ENCODE measurements at regions not wholly inside any gene's neighbourhood (a gene's known extent, or its start where the extent isn't known, plus 50 kb on each side); places are given as distances from the start of the nearest gene placed in this dataset.

DNA sequence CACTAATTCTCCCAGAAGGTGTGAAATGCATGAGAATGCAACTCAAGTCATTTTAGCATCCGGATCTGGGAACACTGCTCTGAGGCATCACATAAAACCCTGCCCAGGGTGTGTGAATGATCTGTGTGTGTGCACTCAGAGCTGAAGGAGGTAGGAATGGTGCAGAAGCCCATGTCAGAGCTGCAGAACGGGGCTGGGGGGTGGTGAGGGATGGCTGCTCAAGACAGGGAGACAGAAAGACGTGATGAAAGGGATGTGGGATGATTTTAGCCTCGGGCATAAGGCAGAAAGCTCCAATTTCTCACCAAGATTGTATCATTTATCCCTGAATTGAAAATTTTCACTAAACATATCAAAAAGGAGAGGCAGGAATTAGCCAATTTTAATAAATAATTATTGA lies 369.1 kb downstream of the EIPR1 start:
- H3K9me3 ChIP-seq (ENCODE audit: control insufficient read depth in 5 of 5, low read length in 5 of 5): peaks cover 0 to 15% (median 11%) of the 10 kb centered on the region in 5 donors
- peaks cover 13 to 26% (median 18%) of the 10 kb centered on the region in 5 donors for H3K27me3 ChIP-seq (ENCODE audit: control insufficient read depth in 5 of 5, insufficient read depth in 4 of 5, low read length in 5 of 5)

GRCh38 chr2:3007135-3007534 lies 370.5 kb downstream of the EIPR1 start:
- no peak overlapping the region for H3K27ac ChIP-seq (ENCODE audit: low read depth, low read length)
- no peaks in the 10 kb centered on the region for H3K36me3 ChIP-seq (ENCODE audit: control insufficient read depth in 5 of 5, insufficient read depth in 5 of 5, low read length in 5 of 5)
- peaks cover 13 to 26% (median 18%) of the 10 kb centered on the region in 5 donors for H3K27me3 ChIP-seq (ENCODE audit: control insufficient read depth in 5 of 5, insufficient read depth in 4 of 5, low read length in 5 of 5)
- H3K9ac ChIP-seq (ENCODE audit: low read length in 5 of 5): no peak overlapping the region
- H3K4me3 ChIP-seq (ENCODE audit: low read depth in 1 of 5, low read length in 5 of 5): no peak overlapping the region
- no peaks in the 10 kb centered on the region for H3K4me1 ChIP-seq (ENCODE audit: control insufficient read depth in 5 of 5, insufficient read depth in 5 of 5, low read length in 5 of 5)
- H3K9me3 ChIP-seq (ENCODE audit: control insufficient read depth in 5 of 5, low read length in 5 of 5): peaks cover 0 to 8% (median 5%) of the 10 kb centered on the region in 5 donors

More for the DNA sequence above, 369.1 kb downstream of the EIPR1 start:
- Histone ChIP-seq H3K36me3 (ENCODE audit: control insufficient read depth in 5 of 5, insufficient read depth in 5 of 5, low read length in 5 of 5) (no peaks in the 10 kb centered on the region), H3K4me1 (ENCODE audit: control insufficient read depth in 5 of 5, insufficient read depth in 5 of 5, low read length in 5 of 5) (no peaks in the 10 kb centered on the region), H3K4me3 (ENCODE audit: low read depth in 1 of 5, low read length in 5 of 5) (no peak overlapping the region), H3K9ac (ENCODE audit: low read length in 5 of 5) (no peak overlapping the region), H3K27ac (ENCODE audit: low read depth, low read length) (no peak overlapping the region)

DNA sequence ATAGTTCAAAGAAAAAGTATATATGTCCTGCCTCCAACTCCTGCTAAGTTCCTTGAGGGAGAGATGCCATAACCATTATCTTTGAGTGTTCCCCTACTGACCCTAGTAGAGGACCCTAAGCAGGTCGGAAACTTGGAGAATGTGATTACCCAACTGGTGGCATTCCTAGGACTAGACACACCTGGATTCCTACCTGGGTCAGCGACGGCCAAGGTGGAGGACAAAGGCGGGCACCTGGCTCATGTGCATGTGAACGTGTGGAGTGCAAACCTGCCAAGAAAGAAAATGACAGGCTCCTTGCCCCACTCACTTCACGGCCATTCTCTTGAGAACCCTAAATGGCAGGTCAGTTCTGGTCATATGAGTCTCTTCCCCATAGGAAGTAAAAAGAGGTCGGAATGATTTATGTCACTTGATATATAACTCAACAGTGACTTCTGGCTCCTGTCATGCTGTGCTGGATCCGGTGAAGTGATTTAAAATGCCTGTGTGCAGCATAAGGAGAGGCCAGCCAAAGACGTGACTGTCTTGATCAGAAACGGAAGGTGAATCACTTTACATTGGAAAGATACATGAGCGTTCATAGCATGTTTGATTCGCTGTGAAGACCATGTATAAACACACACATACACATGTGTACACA lies 371.6 kb downstream of the EIPR1 start:
- Histone ChIP-seq H3K9me3 (ENCODE audit: control insufficient read depth in 5 of 5, low read length in 5 of 5) (peaks cover 0 to 3% (median 0%) of the 10 kb centered on the region in 5 donors), H3K4me3 (ENCODE audit: low read depth in 1 of 5, low read length in 5 of 5) (no peak overlapping the region), H3K27ac (ENCODE audit: low read depth, low read length) (no peak overlapping the region), H3K4me1 (ENCODE audit: control insufficient read depth in 5 of 5, insufficient read depth in 5 of 5, low read length in 5 of 5) (no peaks in the 10 kb centered on the region), H3K27me3 (ENCODE audit: control insufficient read depth in 5 of 5, insufficient read depth in 4 of 5, low read length in 5 of 5) (peaks cover 13 to 26% (median 21%) of the 10 kb centered on the region in 5 donors), H3K9ac (ENCODE audit: low read length in 5 of 5) (no peak overlapping the region), H3K36me3 (ENCODE audit: control insufficient read depth in 5 of 5, insufficient read depth in 5 of 5, low read length in 5 of 5) (no peaks in the 10 kb centered on the region)

- H3K4me3 ChIP-seq (ENCODE audit: low read depth in 1 of 5, low read length in 5 of 5): no peak overlapping the region
- no peak overlapping the region for H3K27ac ChIP-seq (ENCODE audit: low read depth, low read length)
- H3K9ac ChIP-seq (ENCODE audit: low read length in 5 of 5): no peak overlapping the region
- no peaks in the 10 kb centered on the region for H3K4me1 ChIP-seq (ENCODE audit: control insufficient read depth in 5 of 5, insufficient read depth in 5 of 5, low read length in 5 of 5)
- no peaks in the 10 kb centered on the region for H3K9me3 ChIP-seq (ENCODE audit: control insufficient read depth in 5 of 5, low read length in 5 of 5)
- H3K36me3 ChIP-seq (ENCODE audit: control insufficient read depth in 5 of 5, insufficient read depth in 5 of 5, low read length in 5 of 5): no peaks in the 10 kb centered on the region
- peaks cover 6 to 13% (median 10%) of the 10 kb centered on the region in 5 donors for H3K27me3 ChIP-seq (ENCODE audit: control insufficient read depth in 5 of 5, insufficient read depth in 4 of 5, low read length in 5 of 5)
Measured at GRCh38 chr2:3001615-3002560, 375.7 kb downstream of the EIPR1 start.

- Histone ChIP-seq H3K4me3 (ENCODE audit: low read depth in 1 of 5, low read length in 5 of 5) (no peak overlapping the region), H3K27ac (ENCODE audit: low read depth, low read length) (no peak overlapping the region), H3K4me1 (ENCODE audit: control insufficient read depth in 5 of 5, insufficient read depth in 5 of 5, low read length in 5 of 5) (no peaks in the 10 kb centered on the region), H3K9ac (ENCODE audit: low read length in 5 of 5) (no peak overlapping the region), H3K27me3 (ENCODE audit: control insufficient read depth in 5 of 5, insufficient read depth in 4 of 5, low read length in 5 of 5) (peaks cover 4 to 11% (median 6%) of the 10 kb centered on the region in 5 donors), H3K36me3 (ENCODE audit: control insufficient read depth in 5 of 5, insufficient read depth in 5 of 5, low read length in 5 of 5) (no peaks in the 10 kb centered on the region), H3K9me3 (ENCODE audit: control insufficient read depth in 5 of 5, low read length in 5 of 5) (no peaks in the 10 kb centered on the region)
Measured at GRCh38 chr2:3000968-3001367, 376.6 kb downstream of the EIPR1 start.

DNA sequence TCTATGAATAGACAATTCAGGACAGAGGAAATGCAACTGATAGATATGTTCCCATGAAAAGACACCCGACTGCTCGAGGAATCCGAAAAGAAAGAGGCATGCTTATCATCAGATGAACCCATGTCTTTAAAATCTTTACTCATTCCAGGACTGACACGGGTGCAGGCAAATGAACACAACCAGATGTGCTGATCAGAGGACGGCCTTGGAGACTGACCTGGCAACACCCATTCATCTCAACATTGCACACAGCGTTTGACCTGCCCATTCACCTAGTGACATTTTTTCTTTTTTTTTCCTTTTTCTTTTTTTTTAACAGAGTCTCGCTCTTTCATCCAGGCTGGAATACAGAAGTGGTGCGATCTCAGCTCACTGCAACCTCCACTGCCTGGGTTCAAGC lies 377.5 kb downstream of the EIPR1 start:
- no peaks in the 10 kb centered on the region for H3K36me3 ChIP-seq (ENCODE audit: control insufficient read depth in 5 of 5, insufficient read depth in 5 of 5, low read length in 5 of 5)
- H3K9ac ChIP-seq (ENCODE audit: low read length in 5 of 5): no peak overlapping the region
- no peaks in the 10 kb centered on the region for H3K9me3 ChIP-seq (ENCODE audit: control insufficient read depth in 5 of 5, low read length in 5 of 5)
- H3K27ac ChIP-seq (ENCODE audit: low read depth, low read length): no peak overlapping the region
- H3K4me3 ChIP-seq (ENCODE audit: low read depth in 1 of 5, low read length in 5 of 5): no peak overlapping the region
- H3K27me3 ChIP-seq (ENCODE audit: control insufficient read depth in 5 of 5, insufficient read depth in 4 of 5, low read length in 5 of 5): peaks cover 0 to 8% (median 4%) of the 10 kb centered on the region in 5 donors
- H3K4me1 ChIP-seq (ENCODE audit: control insufficient read depth in 5 of 5, insufficient read depth in 5 of 5, low read length in 5 of 5): no peaks in the 10 kb centered on the region

DNA sequence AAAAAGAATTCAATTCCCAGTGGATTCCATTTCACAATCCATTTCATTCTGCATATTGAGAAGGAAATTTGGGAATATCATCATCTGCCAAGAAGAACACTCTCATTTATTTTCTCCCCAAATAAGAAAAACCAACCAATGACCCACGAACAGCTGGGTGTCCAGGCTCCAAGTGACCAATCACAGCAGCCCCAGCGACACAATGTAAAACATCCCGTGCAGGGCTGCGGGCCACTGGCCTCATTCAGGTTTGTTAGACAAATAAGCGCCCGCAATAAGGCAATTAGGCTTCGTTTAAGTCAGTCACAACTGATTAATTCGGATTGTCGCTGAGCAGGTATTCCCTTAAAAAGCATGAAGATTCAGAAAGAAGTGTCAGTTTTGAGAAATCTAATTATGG lies 378.6 kb downstream of the EIPR1 start:
- Histone ChIP-seq H3K27ac (ENCODE audit: low read depth, low read length) (no peak overlapping the region), H3K36me3 (ENCODE audit: control insufficient read depth in 5 of 5, insufficient read depth in 5 of 5, low read length in 5 of 5) (no peaks in the 10 kb centered on the region), H3K9me3 (ENCODE audit: control insufficient read depth in 5 of 5, low read length in 5 of 5) (no peaks in the 10 kb centered on the region), H3K4me1 (ENCODE audit: control insufficient read depth in 5 of 5, insufficient read depth in 5 of 5, low read length in 5 of 5) (no peaks in the 10 kb centered on the region), H3K4me3 (ENCODE audit: low read depth in 1 of 5, low read length in 5 of 5) (no peak overlapping the region), H3K9ac (ENCODE audit: low read length in 5 of 5) (no peak overlapping the region), H3K27me3 (ENCODE audit: control insufficient read depth in 5 of 5, insufficient read depth in 4 of 5, low read length in 5 of 5) (peaks cover 0 to 6% (median 2%) of the 10 kb centered on the region in 5 donors)

- H3K27me3 ChIP-seq (ENCODE audit: control insufficient read depth in 5 of 5, insufficient read depth in 4 of 5, low read length in 5 of 5): no peaks in the 10 kb centered on the region
- no peaks in the 10 kb centered on the region for H3K4me1 ChIP-seq (ENCODE audit: control insufficient read depth in 5 of 5, insufficient read depth in 5 of 5, low read length in 5 of 5)
- H3K9ac ChIP-seq (ENCODE audit: low read length in 5 of 5): no peak overlapping the region
- H3K9me3 ChIP-seq (ENCODE audit: control insufficient read depth in 5 of 5, low read length in 5 of 5): peaks cover 0 to 4% (median 2%) of the 10 kb centered on the region in 5 donors
- H3K4me3 ChIP-seq (ENCODE audit: low read depth in 1 of 5, low read length in 5 of 5): no peak overlapping the region
- no peaks in the 10 kb centered on the region for H3K36me3 ChIP-seq (ENCODE audit: control insufficient read depth in 5 of 5, insufficient read depth in 5 of 5, low read length in 5 of 5)
- no peak overlapping the region for H3K27ac ChIP-seq (ENCODE audit: low read depth, low read length)
Measured at GRCh38 chr2:2993172-2993692, 384.4 kb downstream of the EIPR1 start.

DNA sequence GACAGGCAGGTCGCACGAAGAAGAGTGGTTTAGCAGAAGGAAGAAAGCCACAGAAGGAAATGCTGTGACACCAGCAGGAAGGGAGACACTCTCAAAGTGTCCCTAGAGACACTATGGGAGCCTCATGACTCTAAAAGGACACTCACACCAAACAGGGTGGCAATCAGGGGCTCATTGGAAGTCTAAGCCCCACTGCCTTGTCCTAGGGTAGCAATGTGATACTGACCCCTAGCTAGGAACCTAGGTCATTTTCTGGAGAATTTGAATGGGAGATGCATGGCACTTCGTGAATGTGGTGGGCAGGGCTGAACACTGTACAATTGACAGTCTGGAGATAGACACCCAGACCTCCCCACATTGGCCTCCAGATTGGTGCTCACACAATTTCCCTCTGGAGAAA lies 385.0 kb downstream of the EIPR1 start:
- no peak overlapping the region for H3K4me3 ChIP-seq (ENCODE audit: low read depth in 1 of 5, low read length in 5 of 5)
- no peaks in the 10 kb centered on the region for H3K27me3 ChIP-seq (ENCODE audit: control insufficient read depth in 5 of 5, insufficient read depth in 4 of 5, low read length in 5 of 5)
- H3K27ac ChIP-seq (ENCODE audit: low read depth, low read length): no peak overlapping the region
- no peak overlapping the region for H3K9ac ChIP-seq (ENCODE audit: low read length in 5 of 5)
- no peaks in the 10 kb centered on the region for H3K4me1 ChIP-seq (ENCODE audit: control insufficient read depth in 5 of 5, insufficient read depth in 5 of 5, low read length in 5 of 5)
- peaks cover 2 to 4% (median 4%) of the 10 kb centered on the region in 5 donors for H3K9me3 ChIP-seq (ENCODE audit: control insufficient read depth in 5 of 5, low read length in 5 of 5)
- no peaks in the 10 kb centered on the region for H3K36me3 ChIP-seq (ENCODE audit: control insufficient read depth in 5 of 5, insufficient read depth in 5 of 5, low read length in 5 of 5)

DNA sequence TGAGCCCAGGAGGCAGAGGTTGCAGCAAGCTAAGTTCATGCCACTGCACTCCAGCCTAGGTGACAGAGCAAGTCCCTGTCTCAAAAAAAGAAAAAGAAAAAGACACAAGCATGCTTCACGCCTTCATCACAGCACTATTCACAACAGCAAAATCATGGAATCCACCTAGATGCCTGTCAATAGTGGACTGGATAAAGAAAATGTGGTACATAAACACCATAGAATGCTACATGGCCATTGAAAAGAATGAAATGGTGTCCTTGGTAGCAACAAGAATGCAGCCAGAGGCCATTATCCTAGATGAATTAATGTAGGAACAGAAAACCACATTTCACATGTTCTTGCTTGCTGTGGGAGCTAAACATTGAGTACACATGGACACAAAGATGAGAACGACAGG lies 392.6 kb downstream of the EIPR1 start:
- peaks cover 0 to 10% (median 5%) of the 10 kb centered on the region in 5 donors for H3K9me3 ChIP-seq (ENCODE audit: control insufficient read depth in 5 of 5, low read length in 5 of 5)
- H3K36me3 ChIP-seq (ENCODE audit: control insufficient read depth in 5 of 5, insufficient read depth in 5 of 5, low read length in 5 of 5): no peaks in the 10 kb centered on the region
- H3K9ac ChIP-seq (ENCODE audit: low read length in 5 of 5): no peak overlapping the region
- no peaks in the 10 kb centered on the region for H3K4me1 ChIP-seq (ENCODE audit: control insufficient read depth in 5 of 5, insufficient read depth in 5 of 5, low read length in 5 of 5)
- no peak overlapping the region for H3K4me3 ChIP-seq (ENCODE audit: low read depth in 1 of 5, low read length in 5 of 5)
- H3K27ac ChIP-seq (ENCODE audit: low read depth, low read length): no peak overlapping the region
- no peaks in the 10 kb centered on the region for H3K27me3 ChIP-seq (ENCODE audit: control insufficient read depth in 5 of 5, insufficient read depth in 4 of 5, low read length in 5 of 5)
